Choroid plexus epithelial cell (primary cell): ENCODE measurements at regions not wholly inside any gene's neighbourhood (a gene's known extent, or its start where the extent isn't known, plus 50 kb on each side); places are given as distances from the start of the nearest gene placed in this dataset.

Source experiments
- DNase-seq: peaks from one replicate; pipeline ENCODE4 v3.0.0-alpha.2; 2010; ENCODE audit warnings: low read depth
- H3K4me3 ChIP-seq: 2 replicates; pipeline ENCODE4 v1.5.1; 2011; ENCODE audit warnings: low read depth, mild to moderate bottlenecking, control low read depth, low read length, moderate library complexity
- CTCF ChIP-seq: conservative IDR thresholded peaks from 2 replicates; pipeline ENCODE4 v1.5.1; 2011; ENCODE audit warnings: low read depth, mild to moderate bottlenecking, control low read depth, inconsistent platforms, low read length, moderate library complexity

GRCh38 chr5:96093890-96094381 is 132.3 kb upstream of the ELL2 start:
- DNase-seq = no peak
- no peak overlapping the region for H3K4me3 ChIP-seq
- no peak for TF ChIP-seq CTCF

- DNase-seq = no peak
- H3K4me3 ChIP-seq = no peak overlapping the region
- TF ChIP-seq CTCF = no peak
Observed at GRCh38 chr5:96093340-96093739, 131.7 kb upstream of the ELL2 start.

- no peak overlapping the region for H3K4me3 ChIP-seq
- DNase-seq = no peak
- no peak for TF ChIP-seq CTCF
Observed at GRCh38 chr5:96091874-96092273, 130.2 kb upstream of the ELL2 start.

- H3K4me3 ChIP-seq = no peak overlapping the region
- TF ChIP-seq CTCF = no peak
- no peak for DNase-seq
Observed at GRCh38 chr5:96090215-96090614, 128.6 kb upstream of the ELL2 start.

GRCh38 chr5:96088706-96089498 is 127.3 kb upstream of the ELL2 start:
- TF ChIP-seq CTCF = no peak
- DNase-seq = no peak
- no peak overlapping the region for H3K4me3 ChIP-seq

GRCh38 chr5:96087939-96088338 is 126.3 kb upstream of the ELL2 start:
- H3K4me3 ChIP-seq = no peak overlapping the region
- DNase-seq = no peak
- TF ChIP-seq CTCF = no peak

GRCh38 chr5:96084874-96085506 is 123.3 kb upstream of the ELL2 start:
- no peak for DNase-seq
- no peak for TF ChIP-seq CTCF
- no peak overlapping the region for H3K4me3 ChIP-seq
